GM19452 (cell line): ENCODE measurements at regions not wholly inside any gene's neighbourhood (a gene's known extent, or its start where the extent isn't known, plus 50 kb on each side); places are given as distances from the start of the nearest gene placed in this dataset.

Source experiments
- ATAC-seq: cut with Tn5 transposase; IDR thresholded peaks from one replicate; pipeline ENCODE4 v1.9.1; 2021; ENCODE audit not compliant: unreplicated experiment

GRCh38 chr13:111394211-111394922 is 73.9 kb downstream of the TEX29 start:
- no peak for ATAC-seq

- no peak for ATAC-seq
These were observed 75.3 kb downstream of the TEX29 start for GRCh38 chr13:111395511-111396393.

- ATAC-seq: no peak
These were observed 76.0 kb downstream of the TEX29 start for GRCh38 chr13:111396457-111396856.

- no peak for ATAC-seq
These were observed 76.9 kb downstream of the TEX29 start for GRCh38 chr13:111397202-111397880.

DNA sequence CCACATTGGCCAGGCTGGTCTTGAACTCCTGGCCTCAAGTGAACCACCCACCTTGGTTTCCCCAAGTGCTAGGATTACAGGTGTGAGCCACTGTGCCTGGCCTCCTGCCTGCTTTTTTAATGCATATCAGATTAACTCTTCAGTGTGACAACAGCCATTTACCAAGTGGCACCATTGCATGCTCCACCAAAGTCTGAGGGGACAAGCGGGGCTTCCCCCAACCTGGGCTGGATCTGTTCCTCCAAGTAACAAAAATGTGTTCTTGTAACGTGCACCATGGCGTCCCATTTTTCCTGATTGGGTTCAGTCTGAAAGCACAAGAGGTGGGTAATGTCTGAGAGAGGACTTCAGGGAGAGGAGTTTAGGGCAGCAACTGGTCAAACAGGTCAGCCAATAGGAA is 77.8 kb downstream of the TEX29 start:
- ATAC-seq: no peak

GRCh38 chr13:111398715-111399299 is 78.4 kb downstream of the TEX29 start:
- no peak for ATAC-seq

- ATAC-seq: no peak
These were observed 78.9 kb downstream of the TEX29 start for GRCh38 chr13:111399334-111399733.

DNA sequence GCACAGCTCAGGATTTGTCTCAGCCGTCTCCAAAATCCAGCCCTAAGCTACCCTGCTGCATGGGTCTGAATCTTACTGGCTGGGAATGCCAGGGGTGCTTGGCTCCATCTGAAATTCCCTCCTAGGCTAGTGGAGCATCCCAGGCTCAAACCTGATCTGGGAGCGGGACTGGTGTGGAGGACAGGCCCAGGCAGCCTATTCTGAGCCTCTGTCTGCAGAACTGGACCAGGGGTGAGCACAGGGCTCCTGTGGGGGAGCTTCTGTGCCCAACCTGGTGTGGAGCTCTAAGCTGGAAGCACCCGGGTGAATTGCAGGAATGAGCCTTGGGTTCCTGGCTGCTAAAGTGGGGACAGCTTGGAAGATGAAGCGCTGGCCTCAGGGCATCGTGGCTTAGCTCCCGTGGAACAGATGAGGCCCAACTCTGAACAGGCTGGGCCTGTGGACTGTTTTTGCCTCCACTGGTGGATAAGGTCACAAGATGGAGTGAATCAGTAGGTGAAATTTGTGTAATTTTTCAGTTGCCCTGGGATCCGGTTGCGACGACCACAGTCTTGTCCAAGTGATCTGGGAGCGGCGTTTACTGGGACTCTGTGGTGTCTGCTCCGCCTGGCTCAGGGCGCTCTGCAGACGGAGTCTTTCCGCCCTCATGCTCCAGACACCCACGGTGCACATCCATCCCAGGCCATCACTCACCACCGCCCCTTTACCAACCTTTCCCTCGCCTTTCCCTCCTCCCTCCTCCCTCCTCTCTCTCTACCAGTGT is 79.5 kb downstream of the TEX29 start:
- no peak for ATAC-seq

- no peak for ATAC-seq
These were observed 80.7 kb downstream of the TEX29 start for GRCh38 chr13:111401151-111401550.

GRCh38 chr13:111401755-111402154 is 81.3 kb downstream of the TEX29 start:
- no peak for ATAC-seq

- ATAC-seq: no peak
These were observed 82.0 kb downstream of the TEX29 start for GRCh38 chr13:111402441-111402840.

GRCh38 chr13:111403266-111403665 is 82.8 kb downstream of the TEX29 start:
- ATAC-seq: no peak

GRCh38 chr13:111404746-111405145 is 84.3 kb downstream of the TEX29 start:
- ATAC-seq: no peak

- no peak for ATAC-seq
These were observed 86.2 kb downstream of the TEX29 start for GRCh38 chr13:111406636-111407035.

DNA sequence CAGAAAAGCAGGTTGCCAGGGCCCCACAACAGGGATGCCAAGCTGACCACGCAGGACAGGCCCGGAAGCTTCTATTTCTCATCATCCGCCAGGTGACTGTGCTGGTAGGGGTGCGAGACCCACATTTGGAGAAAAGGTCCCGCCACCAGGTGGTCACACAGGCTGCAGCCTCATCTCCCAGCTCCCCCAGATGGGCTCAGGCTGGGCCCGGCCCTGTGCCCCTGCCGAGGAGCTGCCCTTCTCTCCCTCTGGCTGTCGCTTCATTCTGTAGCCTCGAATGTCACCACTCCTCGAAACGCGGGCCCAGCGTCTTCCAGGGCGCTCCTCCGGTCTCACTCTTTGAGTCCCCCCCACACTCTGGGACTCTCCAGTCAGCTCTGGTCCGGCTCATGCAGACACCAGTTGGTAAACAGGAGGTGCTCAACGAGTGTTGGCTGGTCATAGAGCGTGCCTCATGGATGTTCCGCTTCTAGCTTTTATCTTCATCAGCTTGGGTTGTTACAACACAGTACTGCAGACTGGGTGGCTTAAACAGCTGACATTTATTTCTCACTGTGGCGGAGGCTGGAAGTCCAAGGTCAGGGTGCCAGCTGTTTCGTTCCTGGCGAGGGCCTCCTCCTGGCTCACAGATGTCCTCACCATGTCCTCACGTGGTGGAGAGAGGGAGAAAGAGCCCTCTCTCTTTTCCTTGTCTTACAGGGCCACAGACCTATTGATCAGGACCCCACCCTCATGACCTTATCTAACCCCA is 87.1 kb downstream of the TEX29 start:
- no peak for ATAC-seq

GRCh38 chr13:111409413-111409812 is 89.0 kb downstream of the TEX29 start:
- no peak for ATAC-seq

DNA sequence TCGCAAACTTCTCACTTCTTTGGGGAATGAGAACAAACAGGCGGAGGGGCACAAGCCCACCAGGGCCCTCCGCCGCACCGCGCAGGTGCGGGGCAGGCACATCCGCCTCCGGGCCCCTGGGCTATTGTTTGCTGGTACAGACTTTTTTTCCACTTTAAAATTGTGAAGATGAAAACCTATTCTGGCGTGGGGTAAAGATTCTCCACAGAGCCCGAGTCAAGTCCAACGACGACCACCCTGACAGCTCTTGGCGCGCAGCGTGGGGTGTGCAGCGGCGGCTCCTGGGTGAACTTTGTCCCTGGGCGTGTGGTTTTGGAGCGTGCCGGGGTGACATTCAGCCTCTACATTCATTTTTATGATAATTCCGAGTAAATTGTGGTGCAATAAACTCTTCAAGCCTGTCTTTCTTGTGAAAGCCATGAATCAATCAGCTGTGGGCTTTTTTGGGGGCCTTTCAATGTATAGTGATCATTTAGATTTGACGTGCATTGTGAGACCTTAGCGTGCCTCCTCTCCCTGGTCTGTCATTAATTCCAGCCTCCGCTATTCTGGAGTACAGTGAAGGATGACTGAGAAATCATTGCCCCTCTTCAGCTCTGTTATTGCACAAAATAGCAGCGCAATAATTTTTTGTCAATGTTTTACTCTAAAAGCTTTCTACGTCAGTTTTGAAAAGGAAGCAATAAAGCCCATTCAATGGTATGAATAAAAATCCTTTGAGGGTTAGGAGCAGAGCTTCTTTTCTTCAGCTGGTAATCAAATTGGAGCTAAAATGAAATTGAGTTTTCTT is 90.0 kb downstream of the TEX29 start:
- ATAC-seq: no peak

DNA sequence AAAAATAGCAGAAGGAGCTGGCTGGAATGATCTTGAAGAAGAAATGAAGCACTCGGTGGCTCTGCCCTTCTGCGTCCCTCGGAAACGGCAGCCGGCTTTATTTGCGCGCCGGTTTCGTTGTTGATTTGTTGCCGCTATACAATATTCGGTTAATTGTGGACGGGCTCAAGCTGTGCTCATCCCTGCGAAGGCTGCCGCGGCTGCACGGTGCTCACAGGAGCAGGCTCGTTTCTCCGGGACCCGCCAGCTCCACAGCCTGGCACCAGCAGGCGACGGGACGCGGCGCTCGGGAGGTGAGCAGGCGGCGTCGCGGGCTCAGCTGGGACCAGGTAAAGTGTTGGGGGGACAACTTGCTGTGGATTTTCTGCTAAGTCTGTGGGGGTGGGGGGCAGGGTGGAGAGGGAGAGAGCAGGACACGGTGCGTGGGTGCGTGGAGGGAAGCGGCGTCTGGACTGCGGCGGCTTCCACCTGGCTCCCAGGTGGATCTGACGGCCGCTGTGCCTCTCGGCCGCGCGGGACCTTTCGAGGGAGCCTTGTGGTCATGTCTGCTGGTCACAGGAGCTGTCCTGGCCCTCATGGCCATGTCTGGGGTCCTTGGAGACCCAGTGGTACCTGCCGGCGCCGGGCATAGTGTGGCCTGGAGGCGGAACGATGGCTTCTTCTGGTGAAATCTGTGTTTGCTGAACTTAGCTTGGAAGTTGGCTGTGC is 90.9 kb downstream of the TEX29 start:
- ATAC-seq: no peak
